ENCODE measurements at regions not wholly inside any gene's neighbourhood (a gene's known extent, or its start where the extent isn't known, plus 50 kb on each side); places are given as distances from the start of the nearest gene placed in this dataset.

- no peak for DNase-seq
These were observed 686.7 kb downstream of the DIAPH3 start for GRCh38 chr13:59477011-59477410.

DNA sequence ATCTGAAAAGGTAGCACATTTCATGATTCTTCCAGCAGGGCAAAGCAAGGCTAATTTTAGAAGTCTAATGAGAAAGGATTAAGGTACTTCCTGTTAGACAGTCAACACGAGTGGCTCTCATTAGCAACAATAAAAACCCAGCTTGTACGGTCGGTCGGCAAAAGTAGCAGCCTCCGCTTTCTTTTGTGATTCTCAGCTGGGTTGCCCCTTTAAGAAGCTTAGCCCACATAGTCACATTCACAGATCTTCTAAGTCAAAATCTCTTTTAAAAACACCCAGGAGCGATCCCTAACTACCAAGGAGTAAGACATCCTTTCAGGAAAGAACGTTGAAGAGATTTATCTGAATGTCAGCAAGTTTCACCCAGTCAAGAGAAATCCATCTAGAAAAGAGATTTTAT lies 684.8 kb downstream of the DIAPH3 start:
- no peak for DNase-seq

GRCh38 chr13:59479629-59480028 lies 684.1 kb downstream of the DIAPH3 start:
- no peak for DNase-seq

GRCh38 chr13:59480396-59481259 lies 683.1 kb downstream of the DIAPH3 start:
- DNase-seq: no peak

- DNase-seq: no peak
These were observed 680.1 kb downstream of the DIAPH3 start for GRCh38 chr13:59483501-59484145.

DNA sequence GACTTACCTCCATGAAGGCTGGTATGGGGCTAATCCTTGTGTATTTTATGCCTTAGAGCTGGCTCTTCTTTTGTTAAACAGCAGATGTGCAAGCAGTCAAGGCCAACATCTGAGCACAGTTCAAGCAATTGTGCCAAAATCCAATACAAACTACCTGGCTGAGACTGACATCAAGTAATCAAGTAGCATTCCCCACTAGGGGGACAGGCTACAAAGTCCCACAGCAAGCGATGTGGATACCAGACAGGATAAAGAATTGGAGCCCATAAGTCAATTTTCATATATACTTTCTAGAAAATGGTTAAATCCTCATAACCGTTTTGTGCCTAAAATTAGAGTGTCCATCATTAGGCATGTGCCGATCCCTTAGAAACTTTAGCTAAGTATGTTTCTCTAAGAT lies 675.8 kb downstream of the DIAPH3 start:
- no peak for DNase-seq

- no peak for DNase-seq
These were observed 675.3 kb downstream of the DIAPH3 start for GRCh38 chr13:59488436-59488835.

DNA sequence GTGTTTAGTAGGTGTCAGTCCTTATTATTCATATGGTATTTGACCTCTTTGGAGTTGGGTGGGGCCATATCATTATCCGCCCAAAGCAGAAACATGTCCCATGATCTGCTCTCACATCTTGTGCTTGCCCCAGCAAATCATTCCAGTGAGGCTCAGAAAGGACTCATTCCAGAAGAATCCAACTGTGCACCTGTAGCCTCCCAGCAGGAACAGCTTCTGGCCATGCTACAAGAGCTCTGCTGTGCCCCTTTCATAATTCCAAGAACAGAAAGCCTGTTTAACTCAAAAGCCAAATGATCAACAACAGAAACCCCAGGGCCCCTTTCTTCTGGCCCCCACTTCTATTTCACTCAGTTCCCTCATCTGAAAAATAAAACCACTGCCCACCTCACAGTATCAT lies 673.1 kb downstream of the DIAPH3 start:
- DNase-seq: no peak

DNA sequence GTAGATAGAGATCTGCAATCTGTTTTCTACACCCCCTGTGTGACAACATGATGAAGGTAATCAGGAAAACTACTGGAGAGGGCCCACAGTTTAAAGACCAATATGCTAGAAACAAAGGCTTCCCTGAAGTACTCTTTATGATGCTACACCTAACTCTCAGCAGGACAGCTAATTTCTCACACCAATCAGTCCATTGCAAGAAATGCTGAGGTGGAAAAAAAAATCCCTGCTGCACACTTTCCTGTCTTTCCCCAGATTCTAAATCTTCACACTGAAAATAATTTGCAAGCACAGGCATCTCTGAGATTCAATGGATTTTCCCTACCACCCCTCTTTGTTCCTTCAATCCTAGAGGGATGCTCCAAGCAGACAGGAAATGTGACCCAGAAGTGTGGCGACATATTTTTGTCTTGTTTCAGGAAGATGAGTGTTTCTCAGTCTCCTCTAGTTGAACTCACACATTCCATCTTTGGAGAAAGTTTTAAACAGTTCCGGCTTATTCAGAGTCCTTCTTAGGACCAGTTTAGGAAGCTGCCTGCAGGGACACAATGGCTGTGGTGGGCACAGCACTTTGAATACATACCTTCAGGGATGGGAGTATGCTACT lies 671.6 kb downstream of the DIAPH3 start:
- no peak for DNase-seq

GRCh38 chr13:59493436-59493965 lies 670.2 kb downstream of the DIAPH3 start:
- no peak for DNase-seq

DNA sequence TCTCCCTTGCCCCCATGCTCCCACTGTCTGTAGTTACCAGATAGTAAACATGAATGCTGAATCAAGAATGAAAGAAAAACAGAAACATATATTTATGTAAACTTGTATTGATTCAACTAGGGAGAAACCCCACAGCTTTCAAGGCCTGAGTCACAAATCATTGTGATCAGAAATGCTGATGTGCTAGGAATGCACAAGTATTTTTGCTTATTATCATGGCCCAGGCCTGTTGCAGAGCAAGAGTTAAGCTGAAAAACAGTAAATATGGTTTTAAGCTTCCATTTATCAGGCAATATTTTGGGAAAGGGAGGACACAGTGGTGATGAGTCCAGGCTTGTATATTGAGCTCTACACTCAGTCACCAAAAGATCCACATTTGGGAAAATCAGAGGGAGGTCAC lies 669.6 kb downstream of the DIAPH3 start:
- DNase-seq: no peak

- DNase-seq: no peak
These were observed 669.2 kb downstream of the DIAPH3 start for GRCh38 chr13:59494560-59494970.

DNA sequence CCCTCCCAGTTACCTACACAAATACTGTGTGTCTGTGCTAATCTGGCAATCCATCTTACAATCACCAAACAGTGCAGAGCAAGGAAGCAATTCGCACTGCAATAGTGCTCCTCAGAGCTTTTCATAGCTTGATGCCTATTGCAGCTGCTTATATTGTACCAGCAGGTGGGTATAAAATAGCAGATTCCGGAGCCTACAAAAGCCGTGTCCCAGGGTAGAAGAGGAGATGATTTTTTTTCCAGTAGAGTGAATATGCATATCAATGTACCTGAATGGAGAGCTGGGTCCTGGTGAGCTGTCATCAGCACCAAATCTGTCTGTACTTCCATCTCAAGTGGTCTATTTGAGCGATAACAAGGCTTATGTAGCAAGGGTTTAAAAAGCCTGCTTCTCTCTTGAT lies 668.4 kb downstream of the DIAPH3 start:
- DNase-seq: no peak

- DNase-seq: no peak
These were observed 667.7 kb downstream of the DIAPH3 start for GRCh38 chr13:59495936-59496512.

- no peak for DNase-seq
These were observed 666.0 kb downstream of the DIAPH3 start for GRCh38 chr13:59497621-59498247.

DNA sequence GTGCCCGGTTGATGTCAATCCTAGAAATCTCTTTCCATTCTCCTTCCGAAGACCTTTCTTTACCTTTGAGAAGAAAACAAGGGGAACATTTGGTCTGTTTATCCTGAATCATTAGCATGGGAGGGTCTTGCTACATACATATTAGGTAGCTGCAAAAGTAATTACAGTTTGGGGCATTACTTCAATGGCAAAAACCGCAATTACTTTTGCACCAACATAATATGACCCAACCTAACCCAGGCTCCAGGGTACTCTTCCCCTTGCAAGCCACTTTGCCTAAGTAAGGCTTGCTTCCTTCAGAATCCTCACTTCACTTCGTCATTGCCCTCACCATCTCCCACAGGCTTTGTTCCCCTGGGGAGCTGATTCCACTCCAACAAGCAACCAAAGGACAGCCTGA lies 662.7 kb downstream of the DIAPH3 start:
- no peak for DNase-seq

GRCh38 chr13:59504407-59504806 lies 659.3 kb downstream of the DIAPH3 start:
- no peak for DNase-seq

GRCh38 chr13:59510386-59510785 lies 653.3 kb downstream of the DIAPH3 start:
- DNase-seq: no peak

- DNase-seq: no peak
These were observed 650.0 kb downstream of the DIAPH3 start for GRCh38 chr13:59513686-59514085.

- no peak for DNase-seq
These were observed 649.4 kb downstream of the DIAPH3 start for GRCh38 chr13:59514316-59514715.

GRCh38 chr13:59519819-59520218 lies 643.9 kb downstream of the DIAPH3 start:
- no peak for DNase-seq

DNA sequence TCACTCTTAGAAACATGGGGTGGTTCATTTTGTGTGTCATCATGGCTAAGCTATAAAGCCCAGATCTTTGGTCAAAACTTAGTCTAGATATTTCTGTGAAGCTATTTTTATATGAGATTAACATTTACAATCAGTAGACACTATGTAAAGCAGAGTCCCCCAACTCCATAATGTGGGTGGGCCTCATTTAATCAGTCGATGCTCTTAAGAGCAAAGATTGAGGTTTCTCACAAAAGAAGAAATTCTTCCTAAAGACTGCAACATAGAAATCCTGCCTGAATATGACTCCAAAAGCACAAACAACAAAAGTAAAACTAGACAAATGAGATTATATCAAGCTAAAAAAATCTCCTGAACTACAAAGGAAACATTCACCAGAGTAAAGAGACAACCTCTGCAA lies 642.2 kb downstream of the DIAPH3 start:
- DNase-seq: no peak

- no peak for DNase-seq
These were observed 641.1 kb downstream of the DIAPH3 start for GRCh38 chr13:59522652-59523051.
